ENCODE measurements at regions not wholly inside any gene's neighbourhood (a gene's known extent, or its start where the extent isn't known, plus 50 kb on each side); places are given as distances from the start of the nearest gene placed in this dataset.

GRCh38 chr2:129742415-129743180 lies 236.9 kb upstream of the RAB6C start:
- TF ChIP-seq CTCF (IDR thresholded peaks at IDR 0.05; ENCODE audit: insufficient read depth, low read length, poor library complexity, severe bottlenecking): no peak
- no peak for TF ChIP-seq EZH2phosphoT487 (conservative IDR thresholded peaks at IDR 0.05; ENCODE audit: low read length)
